Vagina (tissue), 2 donors: ENCODE measurements at regions not wholly inside any gene's neighbourhood (a gene's known extent, or its start where the extent isn't known, plus 50 kb on each side); places are given as distances from the start of the nearest gene placed in this dataset.

Experiments used
- DNase-seq, 2 donors: peaks; one replicate each; pipeline ENCODE4 v3.0.0-alpha.2; 2017; ENCODE audit errors: extremely low spot score in 2 of 2
- H3K27ac ChIP-seq: fragments of 200-600 bp; sonication (generic); one replicate; pipeline ENCODE4 v1.5.1; 2019
- H3K27me3 ChIP-seq: fragments of 200-600 bp; sonication (generic); one replicate; pipeline ENCODE4 v1.5.1; 2019
- H3K36me3 ChIP-seq, 2 donors: fragments of 200-600 bp; sonication (generic); one replicate each; pipeline ENCODE4 v1.5.1; 2017 to 2019
- H3K4me1 ChIP-seq: fragments of 200-600 bp; sonication (generic); one replicate; pipeline ENCODE4 v1.5.1; 2019
- H3K4me3 ChIP-seq, 2 donors: fragments of 200-600 bp; sonication (generic); 1 replicate in 1 of 2; 2 replicates in 1 of 2; pipeline ENCODE4 v1.5.1; 2016 to 2019
- H3K9me3 ChIP-seq: fragments of 200-600 bp; sonication (generic); one replicate; pipeline ENCODE4 v1.5.1; 2019
- CTCF ChIP-seq, 3 experiments: fragments of 450-650 bp in 2 of 3; fragments of 200-600 bp in 1 of 3; sonication (generic) in 1 of 3; IDR thresholded peaks; one replicate each; pipeline ENCODE4 v1.5.1; 2017 to 2019; ENCODE audit warnings: antibody characterized with exemption in 3 of 3, mild to moderate bottlenecking in 2 of 3, moderate library complexity in 2 of 3
- POLR2A ChIP-seq, 2 donors: fragments of 450-650 bp; IDR thresholded peaks; one replicate each; pipeline ENCODE4 v1.6.1; 2017; ENCODE audit warnings: antibody characterized with exemption in 2 of 2, mild to moderate bottlenecking in 2 of 2, moderate library complexity in 2 of 2
- POLR2AphosphoS5 ChIP-seq, 2 donors: sonication (generic); formaldehyde crosslinking; IDR thresholded peaks; one replicate each; pipeline ENCODE4 v1.9.0; 2017; ENCODE audit warnings: antibody characterized with exemption in 2 of 2, mild to moderate bottlenecking in 2 of 2, low read depth in 1 of 2; ENCODE audit not compliant: insufficient read depth in 1 of 2
- intact Hi-C: fragments of 100-400 bp; cut with DNase I; formaldehyde crosslinking; loops from one replicate; pipeline ENCODE4 v1.15.1; 2023

GRCh38 chr18:56196495-56197225 lies 441.7 kb downstream of the TXNL1 start:
- no peak for TF ChIP-seq CTCF (IDR thresholded peaks at IDR 0.05)
- no peak for TF ChIP-seq POLR2A (IDR thresholded peaks at IDR 0.05)
- TF ChIP-seq POLR2AphosphoS5 (IDR thresholded peaks at IDR 0.05; ENCODE audit: insufficient read depth in 1 of 2, low read depth in 1 of 2) = no peak
- Histone ChIP-seq H3K27me3 (no peaks in the 10 kb centered on the region), H3K27ac (no peak overlapping the region), H3K36me3 (no peaks in the 10 kb centered on the region), H3K4me1 (no peaks in the 10 kb centered on the region), H3K9me3 (no peaks in the 10 kb centered on the region), H3K4me3 (no peak overlapping the region)
- intact Hi-C loops = no loop called here
- DNase-seq = no peak

- DNase-seq = no peak
- no peak for TF ChIP-seq POLR2AphosphoS5 (IDR thresholded peaks at IDR 0.05; ENCODE audit: insufficient read depth in 1 of 2, low read depth in 1 of 2)
- TF ChIP-seq POLR2A (IDR thresholded peaks at IDR 0.05) = no peak
- TF ChIP-seq CTCF (IDR thresholded peaks at IDR 0.05) = no peak
- Histone ChIP-seq H3K9me3 (no peaks in the 10 kb centered on the region), H3K36me3 (no peaks in the 10 kb centered on the region), H3K4me1 (no peaks in the 10 kb centered on the region), H3K27me3 (no peaks in the 10 kb centered on the region), H3K27ac (no peak overlapping the region), H3K4me3 (no peak overlapping the region)
- intact Hi-C loops = no loop called here
Observed at GRCh38 chr18:56191334-56191733, 447.1 kb downstream of the TXNL1 start.

- H3K9me3 ChIP-seq = no peaks in the 10 kb centered on the region
- no peaks in the 10 kb centered on the region for H3K27me3 ChIP-seq
- no peaks in the 10 kb centered on the region for H3K36me3 ChIP-seq
- no peak overlapping the region for H3K27ac ChIP-seq
- H3K4me1 ChIP-seq = no peaks in the 10 kb centered on the region
- intact Hi-C loops = no loop called here
- H3K4me3 ChIP-seq = no peak overlapping the region
- no peak for DNase-seq
- TF ChIP-seq POLR2AphosphoS5 (IDR thresholded peaks at IDR 0.05; ENCODE audit: insufficient read depth in 1 of 2, low read depth in 1 of 2) = no peak
- TF ChIP-seq CTCF (IDR thresholded peaks at IDR 0.05) = no peak
- TF ChIP-seq POLR2A (IDR thresholded peaks at IDR 0.05) = no peak
Observed at GRCh38 chr18:56189615-56190014, 448.8 kb downstream of the TXNL1 start.

- intact Hi-C loops = no loop called here
- no peaks in the 10 kb centered on the region for H3K36me3 ChIP-seq
- TF ChIP-seq CTCF (IDR thresholded peaks at IDR 0.05) (no peak), POLR2AphosphoS5 (IDR thresholded peaks at IDR 0.05; ENCODE audit: insufficient read depth in 1 of 2, low read depth in 1 of 2) (no peak), POLR2A (IDR thresholded peaks at IDR 0.05) (no peak)
- no peak overlapping the region for H3K4me3 ChIP-seq
- H3K27me3 ChIP-seq = no peaks in the 10 kb centered on the region
- no peak for DNase-seq
- H3K9me3 ChIP-seq = no peaks in the 10 kb centered on the region
- H3K27ac ChIP-seq = no peak overlapping the region
- no peaks in the 10 kb centered on the region for H3K4me1 ChIP-seq
Observed at GRCh38 chr18:56188529-56189275, 449.7 kb downstream of the TXNL1 start.

- Histone ChIP-seq H3K9me3 (no peaks in the 10 kb centered on the region), H3K27ac (no peak overlapping the region), H3K4me1 (no peaks in the 10 kb centered on the region), H3K27me3 (no peaks in the 10 kb centered on the region), H3K4me3 (no peak overlapping the region), H3K36me3 (no peaks in the 10 kb centered on the region)
- DNase-seq = no peak
- intact Hi-C loops = no loop called here
- TF ChIP-seq POLR2A (IDR thresholded peaks at IDR 0.05) (no peak), CTCF (IDR thresholded peaks at IDR 0.05) (no peak), POLR2AphosphoS5 (IDR thresholded peaks at IDR 0.05; ENCODE audit: insufficient read depth in 1 of 2, low read depth in 1 of 2) (no peak)
Observed at GRCh38 chr18:56186319-56186718, 452.1 kb downstream of the TXNL1 start.
